Osteoblast (primary cell): ENCODE measurements at regions not wholly inside any gene's neighbourhood (a gene's known extent, or its start where the extent isn't known, plus 50 kb on each side); places are given as distances from the start of the nearest gene placed in this dataset.

Experiments
- DNase-seq: peaks from one replicate; pipeline ENCODE4 v3.0.0; 2011; ENCODE audit warnings: low spot score, mixed read lengths; ENCODE audit not compliant: insufficient read length; ENCODE audit errors: missing footprints
- H2AFZ ChIP-seq: 2 replicates; pipeline ENCODE4 v1.6.0; 2011; ENCODE audit warnings: mild to moderate bottlenecking, low read length
- H3K27ac ChIP-seq: 2 replicates; pipeline ENCODE4 v1.5.1; 2011; ENCODE audit warnings: mild to moderate bottlenecking, low read depth, low read length, moderate library complexity
- H3K27me3 ChIP-seq: 2 replicates; pipeline ENCODE4 v1.6.0; 2012; ENCODE audit warnings: mild to moderate bottlenecking, control low read depth, inconsistent platforms, low read length, moderate library complexity; ENCODE audit not compliant: insufficient read depth
- H3K36me3 ChIP-seq: 2 replicates; pipeline ENCODE4 v1.5.1; 2011; ENCODE audit warnings: mild to moderate bottlenecking, low read length, control low read depth, moderate library complexity; ENCODE audit not compliant: insufficient read depth
- H3K4me1 ChIP-seq: 2 replicates; pipeline ENCODE4 v1.5.1; 2011; ENCODE audit warnings: mild to moderate bottlenecking, low read length, control low read depth, moderate library complexity; ENCODE audit not compliant: insufficient read depth
- H3K4me2 ChIP-seq: 2 replicates; pipeline ENCODE4 v1.6.0; 2011; ENCODE audit warnings: mild to moderate bottlenecking, low read length; ENCODE audit not compliant: insufficient read depth
- H3K4me3 ChIP-seq: fragments of 200-600 bp; sonication (generic); 3 replicates; pipeline ENCODE4 v1.5.1; 2012; ENCODE audit warnings: mild to moderate bottlenecking, low read length, inconsistent platforms; ENCODE audit not compliant: insufficient read depth
- H3K79me2 ChIP-seq: 2 replicates; pipeline ENCODE4 v1.6.0; 2012; ENCODE audit warnings: mild to moderate bottlenecking, low read length, control low read depth, inconsistent platforms; ENCODE audit not compliant: insufficient read depth
- H3K9me3 ChIP-seq: 2 replicates; pipeline ENCODE4 v1.5.1; 2011; ENCODE audit warnings: low read depth, low read length, control low read depth
- H4K20me1 ChIP-seq: 2 replicates; pipeline ENCODE4 v1.6.0; 2012; ENCODE audit warnings: mild to moderate bottlenecking, low read length, control low read depth; ENCODE audit not compliant: insufficient read depth
- TF ChIP-seq, protein P1 (sequence below): IDR thresholded peaks from 2 replicates; pipeline ENCODE4 v1.5.1; 2011; ENCODE audit warnings: mild to moderate bottlenecking, low read depth, low read length, moderate library complexity; ENCODE audit errors: extremely low read depth

DNA sequence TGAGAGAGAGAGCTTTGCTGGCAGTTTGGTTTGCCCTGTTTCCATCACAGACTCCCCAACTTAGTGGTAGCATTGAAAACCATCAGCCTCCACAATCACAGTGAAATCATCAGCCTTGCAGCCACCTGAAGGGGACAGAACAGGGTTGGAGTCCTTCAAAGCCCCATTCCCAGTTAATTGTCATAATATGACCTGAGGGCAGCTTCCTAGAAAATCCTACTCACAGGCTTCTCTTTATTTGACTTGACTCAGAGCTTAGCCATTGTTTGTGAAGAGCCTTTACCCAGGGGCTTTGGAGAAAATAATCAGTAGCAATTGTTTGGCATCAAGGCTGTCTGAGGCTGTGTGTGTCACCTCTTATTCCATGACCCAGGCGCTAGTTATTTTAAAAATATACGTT, 308.7 kb downstream of the CBLN2 start:
- no peak for DNase-seq
- TF ChIP-seq, protein P1, sequence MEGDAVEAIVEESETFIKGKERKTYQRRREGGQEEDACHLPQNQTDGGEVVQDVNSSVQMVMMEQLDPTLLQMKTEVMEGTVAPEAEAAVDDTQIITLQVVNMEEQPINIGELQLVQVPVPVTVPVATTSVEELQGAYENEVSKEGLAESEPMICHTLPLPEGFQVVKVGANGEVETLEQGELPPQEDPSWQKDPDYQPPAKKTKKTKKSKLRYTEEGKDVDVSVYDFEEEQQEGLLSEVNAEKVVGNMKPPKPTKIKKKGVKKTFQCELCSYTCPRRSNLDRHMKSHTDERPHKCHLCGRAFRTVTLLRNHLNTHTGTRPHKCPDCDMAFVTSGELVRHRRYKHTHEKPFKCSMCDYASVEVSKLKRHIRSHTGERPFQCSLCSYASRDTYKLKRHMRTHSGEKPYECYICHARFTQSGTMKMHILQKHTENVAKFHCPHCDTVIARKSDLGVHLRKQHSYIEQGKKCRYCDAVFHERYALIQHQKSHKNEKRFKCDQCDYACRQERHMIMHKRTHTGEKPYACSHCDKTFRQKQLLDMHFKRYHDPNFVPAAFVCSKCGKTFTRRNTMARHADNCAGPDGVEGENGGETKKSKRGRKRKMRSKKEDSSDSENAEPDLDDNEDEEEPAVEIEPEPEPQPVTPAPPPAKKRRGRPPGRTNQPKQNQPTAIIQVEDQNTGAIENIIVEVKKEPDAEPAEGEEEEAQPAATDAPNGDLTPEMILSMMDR, result no peak
- Histone ChIP-seq H3K4me2 (no peak overlapping the region), H3K9me3 (peaks cover 3% of the 10 kb centered on the region), H4K20me1 (no peaks in the 10 kb centered on the region), H2AFZ (no peak overlapping the region), H3K4me3 (no peak overlapping the region), H3K36me3 (no peaks in the 10 kb centered on the region), H3K27me3 (no peaks in the 10 kb centered on the region), H3K79me2 (no peaks in the 10 kb centered on the region), H3K27ac (no peak overlapping the region), H3K4me1 (no peaks in the 10 kb centered on the region)

DNA sequence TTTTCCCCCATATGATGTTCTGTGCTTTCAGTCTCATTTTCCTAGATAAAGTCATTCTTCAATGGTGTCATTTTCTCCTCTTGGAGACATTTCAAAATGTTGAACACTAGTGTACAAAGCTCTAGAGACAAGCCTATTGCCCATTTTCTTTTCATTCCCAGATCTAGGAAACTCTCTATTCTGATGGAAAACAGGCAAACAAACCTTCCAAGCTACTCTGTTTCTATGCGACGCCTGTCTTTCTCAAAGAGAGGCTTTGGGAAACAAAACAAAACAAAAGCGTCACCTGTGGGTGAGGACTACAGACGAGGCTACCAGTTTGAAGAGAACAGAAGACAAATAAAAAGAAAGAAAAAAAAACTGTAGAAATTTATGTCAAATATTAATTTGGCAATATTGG, 311.0 kb downstream of the CBLN2 start:
- H3K36me3 ChIP-seq, result no peaks in the 10 kb centered on the region
- no peaks in the 10 kb centered on the region for H3K79me2 ChIP-seq
- no peak overlapping the region for H2AFZ ChIP-seq
- peaks cover 3% of the 10 kb centered on the region for H3K9me3 ChIP-seq
- H3K4me2 ChIP-seq, result no peak overlapping the region
- no peaks in the 10 kb centered on the region for H3K4me1 ChIP-seq
- no peak for DNase-seq
- H3K27ac ChIP-seq, result no peak overlapping the region
- H3K4me3 ChIP-seq, result no peak overlapping the region
- H3K27me3 ChIP-seq, result no peaks in the 10 kb centered on the region
- H4K20me1 ChIP-seq, result no peaks in the 10 kb centered on the region
- TF ChIP-seq, protein P1, result no peak

DNA sequence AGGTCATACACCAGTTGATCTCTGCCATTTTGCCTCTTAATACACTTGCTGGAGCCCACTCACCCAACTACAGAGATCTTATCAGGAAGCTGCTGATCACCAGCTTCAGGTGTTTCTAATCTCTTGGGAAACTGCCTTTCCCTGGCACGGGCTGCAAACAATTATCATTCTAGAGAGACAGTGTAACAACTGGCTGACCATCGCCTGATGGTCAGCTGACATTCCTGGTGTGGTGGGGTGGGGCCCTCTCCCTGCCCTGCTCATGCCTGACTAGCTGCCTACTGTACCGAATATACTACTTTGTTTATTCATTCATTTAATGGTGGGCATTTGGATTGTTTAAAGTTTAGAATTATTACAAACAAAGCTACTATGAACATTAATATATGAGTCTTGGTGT, 311.5 kb downstream of the CBLN2 start:
- H3K27ac ChIP-seq, result no peak overlapping the region
- no peaks in the 10 kb centered on the region for H3K27me3 ChIP-seq
- no peak overlapping the region for H2AFZ ChIP-seq
- no peak overlapping the region for H3K4me3 ChIP-seq
- no peaks in the 10 kb centered on the region for H3K4me1 ChIP-seq
- DNase-seq, result no peak
- no peaks in the 10 kb centered on the region for H4K20me1 ChIP-seq
- TF ChIP-seq, protein P1, result no peak
- no peak overlapping the region for H3K4me2 ChIP-seq
- peaks cover 3% of the 10 kb centered on the region for H3K9me3 ChIP-seq
- H3K79me2 ChIP-seq, result no peaks in the 10 kb centered on the region
- no peaks in the 10 kb centered on the region for H3K36me3 ChIP-seq

DNA sequence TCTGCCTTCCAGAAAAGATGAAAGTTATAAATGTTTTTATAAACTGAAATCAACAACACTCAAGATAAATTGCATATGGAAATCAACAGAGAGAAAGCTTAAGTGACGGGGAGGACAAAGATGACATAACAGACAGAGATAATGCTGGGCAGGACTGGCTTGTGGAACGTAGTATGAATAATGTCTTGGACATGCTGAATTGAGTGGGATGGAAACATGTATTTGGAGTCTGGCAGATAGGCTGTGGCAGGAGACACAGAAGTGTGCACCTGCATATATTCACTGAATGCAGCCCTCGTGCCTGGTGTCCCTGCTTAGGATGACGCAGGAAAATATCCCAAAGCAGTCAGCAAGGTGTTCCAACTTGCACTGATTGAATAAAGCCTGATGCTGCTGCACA, 318.2 kb downstream of the CBLN2 start:
- no peaks in the 10 kb centered on the region for H3K79me2 ChIP-seq
- no peak overlapping the region for H2AFZ ChIP-seq
- TF ChIP-seq, protein P1, result no peak
- H3K9me3 ChIP-seq, result peaks cover 2% of the 10 kb centered on the region
- H3K4me1 ChIP-seq, result no peaks in the 10 kb centered on the region
- no peak overlapping the region for H3K4me3 ChIP-seq
- no peaks in the 10 kb centered on the region for H3K27me3 ChIP-seq
- H3K36me3 ChIP-seq, result no peaks in the 10 kb centered on the region
- no peak for DNase-seq
- no peak overlapping the region for H3K27ac ChIP-seq
- H4K20me1 ChIP-seq, result no peaks in the 10 kb centered on the region
- no peak overlapping the region for H3K4me2 ChIP-seq
